GM19025 (cell line): ENCODE measurements at regions not wholly inside any gene's neighbourhood (a gene's known extent, or its start where the extent isn't known, plus 50 kb on each side); places are given as distances from the start of the nearest gene placed in this dataset.

Experiments used
- ATAC-seq: cut with Tn5 transposase; IDR thresholded peaks from one replicate; pipeline ENCODE4 v1.9.1; 2021; ENCODE audit warnings: mild to moderate bottlenecking, low read depth, moderate library complexity; ENCODE audit not compliant: unreplicated experiment

DNA sequence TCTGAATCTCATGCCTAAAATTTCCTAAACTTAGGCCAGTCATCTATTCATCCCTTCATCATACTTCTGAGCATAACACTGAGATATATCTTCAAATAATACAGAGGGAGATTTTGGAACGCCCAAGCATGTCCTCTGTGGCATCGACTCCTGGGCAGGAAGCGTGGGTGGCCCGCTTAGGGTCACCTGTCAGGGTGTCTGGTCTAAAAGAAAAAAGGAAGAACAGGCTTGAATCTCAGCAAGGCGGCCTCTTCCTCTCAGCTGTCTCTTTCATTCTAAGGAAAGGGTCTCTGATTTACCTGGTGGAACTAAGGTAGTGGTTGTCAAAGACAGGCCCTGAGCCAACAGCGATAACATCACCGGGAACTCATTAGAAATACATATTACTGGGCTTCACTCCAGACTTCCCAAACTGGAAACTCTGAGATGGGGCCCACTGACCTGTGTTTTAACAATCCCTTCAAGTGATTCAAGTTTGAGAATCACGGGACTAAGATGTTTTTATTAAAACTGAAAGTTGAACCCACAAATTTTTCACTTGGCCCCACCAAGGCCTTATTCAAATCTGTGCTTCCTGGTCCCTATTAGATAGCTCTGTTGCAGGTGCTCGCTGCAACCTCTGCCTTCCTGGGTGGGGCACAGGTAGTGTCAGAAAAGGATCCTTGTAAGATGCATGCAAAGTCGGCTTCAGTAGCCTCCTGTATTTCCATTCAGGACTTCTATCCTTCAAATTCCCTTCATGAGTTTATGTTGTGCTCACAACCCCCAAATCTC is 162.3 kb upstream of the CCDC68 start:
- ATAC-seq = no peak

DNA sequence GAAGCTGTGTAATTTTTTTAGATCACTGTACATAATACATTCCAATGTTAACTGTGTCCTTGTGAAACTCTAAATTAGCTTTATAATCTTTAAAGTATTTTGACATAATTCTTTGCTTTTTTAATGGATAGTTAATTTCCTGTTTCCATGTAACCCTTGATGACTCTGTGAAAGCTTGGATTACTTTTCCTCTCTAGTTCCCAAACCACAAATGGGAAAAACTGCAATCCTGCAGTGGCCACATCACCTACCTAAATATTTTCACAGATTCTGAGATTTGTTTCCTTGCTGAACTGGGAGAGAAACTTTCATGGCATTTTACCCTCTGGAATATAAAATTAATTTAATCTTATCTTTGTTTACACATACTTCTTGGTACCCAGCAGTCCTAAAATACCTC is 161.6 kb upstream of the CCDC68 start:
- ATAC-seq = no peak

DNA sequence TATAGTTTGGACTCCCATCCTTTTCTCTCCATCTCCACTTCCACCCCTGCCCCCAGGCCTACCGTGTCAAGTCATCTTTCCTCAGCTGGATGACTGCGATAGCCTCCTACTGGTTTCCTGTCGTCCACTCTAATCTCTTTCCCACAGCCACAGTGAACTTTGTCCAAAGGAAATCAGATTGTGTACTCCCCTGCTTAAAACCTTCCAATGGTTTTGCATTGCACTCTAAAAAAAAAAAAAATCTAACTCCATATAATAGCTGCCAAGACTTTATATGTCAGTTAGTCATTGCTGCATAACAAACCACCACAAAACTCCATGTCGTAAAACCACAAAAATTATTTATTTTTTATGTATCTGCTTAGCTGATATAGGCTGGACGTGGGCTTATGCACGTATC is 160.2 kb upstream of the CCDC68 start:
- no peak for ATAC-seq

DNA sequence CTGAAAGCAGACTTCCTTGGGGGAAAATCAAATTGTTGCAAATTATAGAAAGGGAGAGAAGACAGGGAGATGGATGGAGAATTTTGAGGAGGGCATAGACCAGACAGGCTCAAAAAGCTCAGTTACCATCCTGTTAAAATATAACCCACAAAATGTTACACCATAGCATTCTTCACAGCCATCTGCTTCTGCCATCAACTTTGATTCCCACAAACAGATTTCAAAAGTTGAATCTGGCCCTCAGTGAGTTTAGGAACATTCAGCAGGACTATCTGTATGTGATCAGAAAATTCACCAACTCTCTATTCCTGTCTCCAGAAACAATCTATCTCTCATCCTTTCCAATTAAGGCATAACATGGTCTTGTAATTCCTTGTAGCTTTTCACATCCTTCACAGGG is 159.8 kb upstream of the CCDC68 start:
- ATAC-seq = no peak

DNA sequence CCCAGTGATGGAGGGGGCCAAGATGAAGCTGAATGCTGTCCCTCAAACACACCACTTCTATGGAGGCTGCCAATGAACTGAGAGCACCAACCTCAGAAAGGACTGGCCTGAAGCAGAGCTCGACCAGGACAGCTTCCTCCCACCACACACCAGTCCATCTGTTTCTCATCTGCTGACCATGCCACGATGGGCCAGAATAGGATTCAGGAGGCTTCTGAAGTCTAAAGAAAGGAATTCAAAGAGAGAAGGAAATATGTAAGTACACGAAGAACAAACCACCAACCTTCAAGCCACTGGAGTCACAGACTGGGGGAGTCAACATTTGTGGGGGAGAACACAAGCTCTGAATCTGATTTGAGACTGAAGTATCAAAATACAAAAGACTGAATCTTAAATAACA is 157.6 kb upstream of the CCDC68 start:
- ATAC-seq = no peak

DNA sequence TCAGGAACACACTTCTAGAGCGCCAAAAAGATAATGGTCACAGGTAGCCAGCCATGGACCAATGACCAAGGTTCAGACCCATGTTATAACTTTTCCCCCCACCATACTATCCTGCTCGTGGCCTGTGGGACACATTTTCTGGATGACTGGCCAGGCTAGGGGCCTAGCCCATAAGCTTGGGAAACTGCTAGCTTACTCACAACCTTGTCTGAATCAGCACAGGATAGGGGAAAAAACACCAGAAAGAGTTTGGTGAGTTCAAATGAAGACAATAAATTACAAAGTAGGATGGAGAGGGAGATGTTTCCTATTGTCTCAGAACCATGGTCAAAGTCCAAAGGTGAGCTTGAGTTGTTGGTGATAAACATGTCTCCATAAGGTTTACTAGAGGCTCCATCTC is 156.3 kb upstream of the CCDC68 start:
- no peak for ATAC-seq

DNA sequence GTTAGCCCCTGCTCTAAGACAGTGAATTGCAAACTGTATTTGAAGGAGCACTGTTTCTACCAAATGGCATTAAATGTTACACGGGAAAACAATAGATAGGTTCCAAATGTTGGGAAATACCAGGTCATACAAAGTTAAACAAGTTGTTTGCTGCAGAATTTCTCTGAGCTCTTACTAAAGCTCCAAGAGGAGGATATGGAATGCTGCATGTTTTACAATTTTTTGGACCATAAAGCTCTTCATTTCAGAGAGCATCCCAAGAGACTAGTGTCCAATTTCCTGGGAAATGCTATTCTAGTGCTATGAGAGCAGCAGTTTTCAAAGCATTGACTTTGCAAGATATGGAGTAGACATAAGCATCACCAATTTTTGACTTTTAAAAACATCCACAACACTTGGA is 155.6 kb upstream of the CCDC68 start:
- no peak for ATAC-seq

DNA sequence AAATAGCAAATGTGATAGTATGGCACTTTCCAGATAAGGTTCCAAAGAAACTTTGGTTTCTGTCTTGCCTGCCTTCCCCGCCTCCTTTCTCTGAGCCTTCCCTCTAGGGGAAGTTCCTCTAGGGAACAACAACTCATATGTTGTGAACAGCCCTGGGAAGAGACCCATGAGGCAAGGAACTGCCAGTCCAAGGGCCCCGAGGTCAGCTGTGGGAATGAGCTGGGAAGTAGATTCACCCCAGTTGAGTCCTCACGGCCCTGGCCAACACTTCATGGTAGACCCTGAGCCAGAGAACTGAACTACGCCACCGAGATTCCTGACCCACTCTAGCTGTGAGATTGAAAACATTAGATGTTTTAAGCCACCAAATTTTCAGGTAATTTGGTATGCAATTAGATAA is 154.5 kb upstream of the CCDC68 start:
- ATAC-seq = no peak

DNA sequence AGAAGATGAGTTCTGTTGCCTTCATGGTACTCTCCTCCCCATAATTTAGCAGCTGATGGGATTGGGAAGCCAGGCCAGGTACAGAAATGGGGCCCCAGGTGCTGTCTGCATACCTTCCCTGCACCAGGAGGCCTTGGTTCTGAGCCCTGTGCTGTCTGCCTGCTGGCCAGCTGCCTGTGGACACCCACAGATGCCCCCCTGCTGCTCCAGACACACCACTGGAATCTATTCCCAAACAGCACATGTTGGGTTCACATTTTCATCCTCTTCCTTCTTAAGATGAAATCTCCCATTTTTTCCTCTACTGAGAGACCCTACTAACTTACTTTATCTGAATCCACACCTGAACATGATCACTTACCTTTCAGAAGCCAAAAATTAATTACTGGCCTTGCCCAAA is 152.0 kb upstream of the CCDC68 start:
- ATAC-seq = no peak

DNA sequence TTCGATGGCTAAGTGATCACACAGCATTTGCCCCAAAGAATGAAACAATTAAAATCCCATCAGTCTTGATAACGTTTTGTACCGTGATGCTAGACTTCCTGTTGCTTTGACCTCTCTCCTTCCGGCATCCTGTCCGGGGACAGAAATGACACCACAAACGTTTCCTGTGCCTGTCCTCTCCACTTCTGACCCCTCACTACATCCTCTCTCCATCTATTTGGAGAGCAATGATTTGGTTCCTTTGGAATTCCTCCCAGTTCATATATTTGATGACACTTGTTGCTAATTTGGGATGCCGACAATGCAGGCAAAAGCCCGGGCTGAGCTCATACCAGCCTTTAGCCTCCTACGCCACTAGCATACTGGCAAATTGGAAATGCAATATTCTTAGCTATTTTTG is 151.2 kb upstream of the CCDC68 start:
- no peak for ATAC-seq

DNA sequence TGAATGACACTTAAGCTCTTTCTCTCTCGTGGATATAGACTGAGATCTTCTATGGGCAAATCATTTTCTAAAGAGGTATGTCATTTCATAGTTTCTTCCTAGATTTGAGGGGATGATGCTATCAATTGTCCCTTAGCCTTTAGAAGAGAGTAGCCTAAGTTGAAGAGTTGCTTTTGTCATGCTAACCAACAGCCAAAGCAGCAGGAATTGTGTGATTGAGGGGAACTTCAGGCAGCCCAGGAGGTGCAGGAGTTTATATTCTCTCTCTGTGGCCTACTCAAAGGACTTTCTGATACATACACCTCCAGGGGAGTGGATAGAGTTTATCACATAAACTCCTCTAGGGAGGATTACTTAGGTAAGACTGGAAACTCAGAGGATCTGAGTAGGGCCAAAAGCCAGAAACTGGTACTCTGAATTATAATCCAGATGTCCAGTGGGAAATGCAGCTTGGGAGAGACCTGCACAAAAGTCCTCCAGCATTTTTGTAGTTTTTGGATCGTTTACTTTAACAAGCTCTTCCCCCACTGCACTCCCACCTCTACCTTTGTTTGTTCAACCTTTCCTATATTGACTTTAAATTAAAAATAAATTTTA is 150.7 kb upstream of the CCDC68 start:
- no peak for ATAC-seq

DNA sequence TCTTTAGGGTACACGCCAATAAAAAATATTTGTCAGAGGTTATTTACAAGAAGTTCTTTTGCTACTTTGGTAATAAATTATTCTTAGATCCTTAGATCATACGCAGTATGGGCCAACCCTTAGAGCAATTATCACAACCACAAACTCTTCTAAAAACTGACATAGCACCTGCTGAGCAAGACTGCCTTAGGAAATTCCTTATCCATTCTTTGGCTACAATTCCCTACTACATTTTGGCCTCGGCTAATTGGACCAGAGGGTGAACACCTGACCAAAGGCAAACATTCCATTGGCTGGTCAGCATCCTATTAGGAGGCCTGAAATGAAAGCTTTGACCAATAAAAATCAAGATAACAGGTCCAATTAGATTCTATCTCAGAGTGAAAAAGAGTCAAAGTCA is 147.6 kb upstream of the CCDC68 start:
- ATAC-seq = no peak

DNA sequence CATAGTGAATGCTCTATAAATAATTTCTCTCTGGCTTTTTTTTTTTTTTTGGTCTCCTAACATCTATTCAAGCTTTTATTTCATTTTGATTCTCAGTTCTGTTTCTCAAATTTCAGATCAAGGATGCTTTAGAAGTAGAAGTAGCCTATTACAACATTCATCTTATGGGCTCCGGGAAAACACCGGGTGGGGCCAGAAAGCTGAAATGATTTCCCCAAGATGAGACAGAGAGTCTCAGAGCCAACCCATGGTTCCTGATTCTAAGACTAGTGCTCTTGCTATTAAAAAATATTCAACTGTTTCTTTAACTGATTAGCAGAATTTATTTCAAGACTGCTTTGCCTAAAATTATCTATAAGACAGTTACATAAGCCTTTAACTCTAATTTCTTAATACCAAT is 147.2 kb upstream of the CCDC68 start:
- ATAC-seq = no peak

DNA sequence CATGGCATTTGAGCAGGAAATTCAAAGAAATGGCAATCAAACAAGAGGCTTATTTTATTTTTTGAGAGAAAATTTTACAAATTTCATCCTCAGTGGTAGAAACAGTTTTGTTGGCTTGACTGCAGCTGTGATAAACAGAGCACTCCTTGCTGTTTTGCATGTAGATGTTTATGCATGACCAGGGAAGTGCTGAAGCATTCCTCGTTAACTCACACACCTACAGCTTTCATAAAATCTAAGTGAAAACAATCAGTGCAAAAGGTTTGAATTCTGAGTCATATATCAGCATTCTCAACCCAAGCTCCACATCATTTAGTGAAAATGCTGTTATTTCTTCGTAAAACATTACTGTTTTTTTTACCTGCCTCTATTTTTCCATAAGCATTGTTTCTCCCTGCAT is 146.6 kb upstream of the CCDC68 start:
- no peak for ATAC-seq

DNA sequence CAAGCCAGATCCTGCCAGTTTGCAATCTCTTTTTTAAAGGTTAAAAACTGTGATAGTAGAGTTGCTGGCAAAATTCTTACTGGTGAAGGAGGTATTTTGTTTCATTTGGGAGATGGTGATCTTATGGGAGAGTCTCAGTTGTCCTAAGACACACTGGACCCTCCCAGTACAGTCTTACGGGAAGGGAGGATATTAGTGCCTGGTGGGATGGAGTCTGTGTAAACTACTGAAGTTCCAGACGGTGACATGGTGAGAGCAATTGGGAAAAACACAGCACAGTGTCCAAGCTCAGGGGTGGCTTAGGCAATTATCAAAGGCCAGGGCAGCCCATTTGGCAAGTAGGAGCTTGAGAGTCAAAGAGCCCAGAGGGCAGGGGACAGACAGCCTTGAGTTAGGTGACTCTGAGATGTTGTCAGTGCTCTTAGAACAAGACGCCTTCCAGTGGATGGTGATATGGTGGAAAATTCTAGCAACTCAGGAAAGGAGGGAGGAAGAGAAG is 143.7 kb upstream of the CCDC68 start:
- no peak for ATAC-seq

DNA sequence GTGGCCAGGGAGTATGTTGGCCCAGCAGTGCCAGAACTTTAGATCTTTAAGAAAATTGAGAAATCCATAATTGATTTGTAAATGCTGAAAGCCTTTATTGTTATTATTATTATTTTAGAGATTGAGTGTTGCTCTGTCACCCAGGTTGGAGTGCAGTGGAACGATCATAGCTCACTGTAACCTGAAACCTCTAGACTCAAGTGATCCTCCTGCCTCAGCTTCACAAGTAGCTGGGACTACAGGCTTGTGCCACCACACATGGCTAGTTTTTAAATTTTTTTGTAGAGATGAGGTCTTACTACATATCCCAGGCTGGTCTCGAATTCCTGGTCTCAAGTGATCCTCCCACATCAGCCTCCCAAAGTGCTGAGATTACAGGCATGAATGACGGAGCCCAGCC is 143.2 kb upstream of the CCDC68 start:
- no peak for ATAC-seq

DNA sequence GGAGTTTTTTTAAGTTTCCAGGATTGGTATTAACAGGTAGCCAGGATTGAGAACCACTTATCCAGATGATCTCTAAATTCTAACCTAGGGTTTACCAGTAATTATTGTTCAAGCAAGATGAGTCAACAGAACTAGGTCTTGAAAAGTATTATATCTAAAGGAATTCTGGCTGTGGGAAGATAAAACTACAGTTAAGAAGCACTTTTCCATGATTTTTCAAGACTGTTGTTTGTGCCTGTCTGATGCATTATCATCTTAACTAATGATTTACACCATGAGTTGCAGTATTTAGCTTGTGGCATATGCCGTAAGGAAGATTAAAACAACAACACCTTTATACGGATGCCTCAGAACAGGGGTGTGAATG is 142.2 kb upstream of the CCDC68 start:
- ATAC-seq = no peak

DNA sequence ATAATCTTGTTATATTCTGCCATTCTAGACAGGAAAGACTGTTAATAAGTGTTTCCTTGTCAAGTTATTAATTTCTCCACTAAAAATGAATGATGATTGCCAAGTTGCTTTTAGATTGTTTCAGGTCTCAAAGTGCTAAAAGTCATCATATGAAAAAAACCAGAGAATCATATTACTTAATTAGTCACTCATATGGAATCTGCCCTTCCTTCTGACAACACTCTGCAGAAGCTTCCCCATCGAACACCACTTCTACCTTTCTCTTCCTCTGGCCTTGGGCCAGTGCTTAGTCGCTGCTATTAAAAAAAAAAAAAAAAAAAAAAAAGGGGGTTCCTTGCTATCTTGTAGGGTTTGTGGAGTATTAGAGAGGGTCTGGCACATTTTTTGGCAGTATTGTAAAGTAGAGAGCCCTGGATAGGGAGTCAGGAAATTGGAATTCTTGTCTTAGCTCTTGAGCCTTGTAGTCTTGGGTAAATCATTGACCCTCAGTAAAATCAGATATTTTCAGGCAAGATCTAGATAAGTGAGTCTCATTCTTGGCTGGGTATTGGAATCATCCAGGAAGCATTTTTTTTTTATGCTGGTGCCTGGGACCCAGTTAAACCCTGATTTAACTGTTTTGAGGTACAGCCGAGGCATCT is 141.7 kb upstream of the CCDC68 start:
- ATAC-seq = no peak

DNA sequence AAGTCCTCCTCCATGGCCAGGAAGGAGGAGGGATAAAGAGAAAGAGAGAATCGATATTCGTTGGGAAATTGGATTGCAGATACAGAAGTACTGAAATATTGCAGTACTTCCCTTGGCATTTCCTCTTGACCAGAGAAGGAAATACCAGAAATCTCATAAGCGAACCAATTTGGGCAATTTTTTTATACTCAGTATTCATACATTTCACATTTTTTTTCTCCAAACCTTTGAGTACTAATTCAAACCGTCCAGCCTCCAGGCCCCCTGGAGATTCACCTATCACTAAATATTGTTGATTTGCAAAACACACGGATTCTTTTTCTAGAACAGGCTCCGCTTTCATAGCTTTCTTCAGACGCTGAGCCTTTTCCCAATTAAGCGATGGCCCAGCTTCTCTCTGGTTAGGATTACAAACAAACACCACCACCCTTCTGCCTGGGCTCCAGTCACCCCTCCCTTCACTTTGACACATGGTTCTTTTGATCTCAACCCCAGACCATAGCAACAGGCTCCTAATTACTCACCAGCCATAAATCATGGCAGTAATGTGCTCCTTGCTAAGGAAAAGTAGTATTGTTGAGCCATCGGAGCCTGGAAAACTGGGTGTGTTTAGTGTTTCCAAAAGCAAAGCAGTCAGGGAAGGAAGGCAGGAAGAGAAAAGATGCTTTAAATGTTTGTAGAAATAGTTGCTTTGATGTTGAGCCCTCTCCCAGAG is 138.4 kb upstream of the CCDC68 start:
- ATAC-seq = no peak

DNA sequence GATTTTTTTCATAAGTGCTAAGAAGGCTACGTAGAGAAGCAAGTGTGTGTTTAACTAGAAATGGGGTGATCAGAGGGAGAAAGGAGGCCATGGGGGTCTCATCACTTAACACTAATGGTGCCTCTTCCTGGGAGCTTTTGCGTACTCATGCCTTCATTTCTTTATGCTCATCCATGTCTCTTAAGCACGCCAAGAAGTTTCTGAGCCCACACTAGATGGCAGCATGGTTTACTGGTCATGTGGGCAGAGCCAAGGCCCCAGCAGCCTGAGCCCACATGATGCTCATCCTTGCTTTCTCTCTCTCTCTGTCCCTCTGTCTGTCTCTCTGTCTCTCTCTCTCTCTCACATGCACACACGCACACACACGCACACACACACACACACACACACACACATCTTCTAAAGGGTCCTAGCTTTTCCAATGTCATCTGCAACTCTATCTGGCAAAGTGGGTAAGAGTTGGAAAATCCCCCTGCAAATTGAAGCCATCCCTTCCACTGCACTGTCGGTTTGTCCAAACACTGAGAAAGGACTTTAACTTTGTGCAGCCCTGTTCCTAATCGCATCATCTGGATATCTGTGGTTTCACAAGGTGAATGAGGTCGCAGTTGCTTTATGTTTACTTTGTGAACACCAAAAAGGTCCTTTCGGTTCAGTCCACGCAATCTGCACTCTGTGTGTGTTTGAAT is 137.1 kb upstream of the CCDC68 start:
- peak; percentile 61 for ATAC-seq

DNA sequence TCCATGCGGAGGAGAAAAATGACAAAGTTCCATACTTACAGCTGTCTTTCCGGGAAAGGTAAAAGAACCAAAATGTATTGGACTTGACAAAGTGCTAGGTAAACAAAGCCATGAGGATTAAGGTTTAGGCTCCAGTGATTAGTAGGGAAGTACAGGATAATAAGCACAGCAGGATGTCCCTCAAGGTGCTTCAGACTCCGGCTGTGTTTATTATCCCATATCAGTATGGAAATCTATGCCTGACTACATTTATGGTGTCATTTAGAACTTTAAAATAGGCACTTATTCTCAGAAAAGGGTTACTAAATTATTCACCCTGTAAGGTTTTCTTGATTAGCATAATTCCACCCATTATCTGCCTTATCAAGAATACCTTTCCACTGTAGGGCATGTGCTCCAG is 136.3 kb upstream of the CCDC68 start:
- no peak for ATAC-seq
